ENCODE measurements at regions not wholly inside any gene's neighbourhood (a gene's known extent, or its start where the extent isn't known, plus 50 kb on each side); places are given as distances from the start of the nearest gene placed in this dataset.
"Not testable (repeated sequence)": the region's sequence is repeated elsewhere in the genome, so short reads cannot be mapped to it uniquely, and the experiment has no call there.

DNA sequence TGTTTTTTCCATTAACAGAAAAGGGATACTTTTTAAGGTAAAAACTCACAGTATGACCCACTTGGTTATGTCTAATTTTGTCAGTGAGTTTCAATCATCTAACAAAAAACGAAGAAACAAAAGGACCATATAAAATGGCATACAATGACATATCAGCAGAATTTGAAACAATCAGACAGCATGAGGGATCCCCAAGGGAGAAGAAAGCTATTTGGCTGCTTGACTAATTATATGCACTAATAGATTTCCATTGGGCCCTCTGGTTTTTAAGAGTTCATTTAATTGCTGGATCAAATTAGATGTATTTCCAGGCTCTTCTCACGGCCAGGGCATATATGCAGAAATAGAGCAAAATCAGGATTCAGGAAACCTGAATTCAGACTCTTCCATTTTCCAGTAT is 376.4 kb upstream of the GBE1 start:
- H3K27ac ChIP-seq: no peak overlapping the region
- no peak for DNase-seq (ENCODE audit: low read depth, low spot score)

- DNase-seq (ENCODE audit: low read depth, low spot score): no peak
- H3K27ac ChIP-seq: no peak overlapping the region
Measured at GRCh38 chr3:82137050-82137449, 375.6 kb upstream of the GBE1 start.

DNA sequence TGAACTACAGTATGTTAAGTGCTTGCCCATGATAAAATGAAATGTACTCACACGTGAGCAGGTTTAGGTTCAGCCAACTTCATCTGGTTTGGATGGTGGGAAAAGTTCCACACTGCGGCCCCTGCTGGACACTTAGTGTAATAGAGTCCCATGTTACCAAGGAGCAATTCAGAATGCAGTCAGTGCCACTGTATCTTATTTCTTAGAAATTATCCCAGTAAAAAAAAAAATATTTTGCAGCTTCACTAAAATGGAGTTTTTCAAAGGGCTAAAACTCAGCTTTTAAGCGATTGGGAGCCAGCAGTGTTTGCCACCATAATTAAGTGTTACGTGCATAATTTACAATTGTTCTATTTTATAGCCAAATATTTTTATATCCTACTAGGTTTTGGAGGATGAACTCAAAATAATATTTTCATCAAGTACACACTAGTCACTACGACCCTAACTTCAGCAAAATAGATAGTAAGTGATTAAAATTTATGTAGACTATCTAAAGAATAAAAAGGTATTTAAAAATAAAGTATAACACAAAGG is 371.7 kb upstream of the GBE1 start:
- no peak overlapping the region for H3K27ac ChIP-seq
- no peak for DNase-seq (ENCODE audit: low read depth, low spot score)

DNA sequence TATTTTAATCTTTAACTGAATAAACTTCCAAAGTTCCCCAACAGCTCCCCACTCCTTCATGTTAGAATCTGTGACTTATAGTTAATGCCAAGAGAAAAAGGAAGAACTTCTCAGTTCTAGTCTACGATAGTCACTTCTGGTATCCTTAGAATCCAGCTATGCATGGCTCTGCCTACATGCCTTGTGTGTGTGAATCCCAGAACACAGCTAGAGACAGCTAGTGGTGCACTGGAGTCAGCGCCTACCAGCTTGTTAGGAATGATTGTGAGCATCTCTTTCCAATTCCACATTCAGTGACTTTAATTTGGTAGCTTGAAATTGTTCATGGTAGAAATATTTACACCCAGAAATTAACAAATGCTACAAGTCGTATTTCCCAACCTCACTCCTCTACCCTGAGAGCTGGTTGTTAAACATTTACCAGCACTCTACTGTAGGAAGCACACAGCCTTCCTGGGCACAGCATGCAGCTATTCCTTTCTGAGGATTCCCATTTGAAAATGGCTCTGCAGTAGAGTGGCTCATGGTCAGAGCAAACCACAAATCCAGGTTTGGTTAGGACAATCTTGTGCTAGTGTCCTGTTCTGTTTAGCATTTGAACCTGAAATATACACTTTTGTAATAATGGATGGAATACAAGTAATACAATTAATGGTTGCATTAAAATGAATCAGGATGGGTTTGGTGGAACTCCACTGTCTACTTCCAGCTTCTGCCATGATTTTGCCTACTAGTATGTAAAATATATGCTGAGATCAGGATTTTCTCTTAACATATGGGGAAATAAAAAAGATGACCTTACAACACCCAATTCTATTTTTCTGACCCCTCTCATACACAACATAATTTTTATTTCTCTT is 371.0 kb upstream of the GBE1 start:
- no peak overlapping the region for H3K27ac ChIP-seq
- DNase-seq (ENCODE audit: low read depth, low spot score): no peak

DNA sequence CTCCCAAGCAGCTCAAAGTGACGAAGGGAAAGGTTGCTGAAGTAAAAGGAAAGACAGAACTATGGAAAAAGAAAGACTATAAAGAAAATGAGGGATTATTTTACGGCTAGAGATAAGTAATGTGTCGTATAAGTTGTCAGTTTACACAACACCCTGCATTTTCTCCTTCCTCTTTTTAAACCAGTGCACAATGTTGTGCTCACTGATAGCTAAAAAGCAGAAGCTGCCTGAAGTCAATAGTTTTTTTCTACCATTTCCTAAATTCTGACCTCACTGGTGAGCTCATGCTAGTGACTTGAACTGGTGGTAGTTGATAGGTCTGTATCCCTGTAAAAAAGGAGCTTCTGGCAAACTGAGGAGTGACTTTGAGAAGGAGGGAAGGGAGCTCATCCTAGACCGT is 368.6 kb upstream of the GBE1 start:
- H3K27ac ChIP-seq: no peak overlapping the region
- DNase-seq (ENCODE audit: low read depth, low spot score): no peak

DNA sequence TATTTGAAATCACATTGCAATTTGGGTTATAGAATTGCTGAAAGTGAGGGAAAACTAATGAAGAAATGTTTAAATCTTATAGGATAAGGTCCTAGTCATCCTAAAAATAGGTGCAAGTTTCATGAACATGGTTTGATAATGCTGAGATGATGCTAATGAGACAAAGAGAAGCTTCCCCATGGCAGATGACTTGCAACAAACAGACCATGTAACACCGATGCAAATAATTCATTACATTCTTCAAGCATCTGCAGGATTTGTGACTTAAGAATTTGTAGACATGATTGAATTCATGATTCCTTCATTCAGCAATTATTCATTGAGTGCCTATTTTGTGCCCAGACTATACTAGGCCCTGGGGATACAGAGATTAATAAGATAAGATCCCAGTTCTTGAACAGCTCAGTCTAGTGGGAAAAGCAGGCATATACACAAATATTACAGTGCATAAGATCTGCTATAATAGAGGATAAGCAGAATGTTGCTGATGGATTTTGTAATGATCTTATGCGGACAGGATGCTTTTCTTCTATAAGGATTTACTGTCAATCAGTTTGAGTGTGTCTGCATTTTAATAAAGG is 367.9 kb upstream of the GBE1 start:
- no peak overlapping the region for H3K27ac ChIP-seq

GRCh38 chr3:82128271-82128670 is 366.8 kb upstream of the GBE1 start:
- DNase-seq (ENCODE audit: low read depth, low spot score): no peak
- H3K27ac ChIP-seq: no peak overlapping the region

More for the DNA sequence above, 367.9 kb upstream of the GBE1 start:
- DNase-seq (ENCODE audit: low read depth, low spot score): no peak

DNA sequence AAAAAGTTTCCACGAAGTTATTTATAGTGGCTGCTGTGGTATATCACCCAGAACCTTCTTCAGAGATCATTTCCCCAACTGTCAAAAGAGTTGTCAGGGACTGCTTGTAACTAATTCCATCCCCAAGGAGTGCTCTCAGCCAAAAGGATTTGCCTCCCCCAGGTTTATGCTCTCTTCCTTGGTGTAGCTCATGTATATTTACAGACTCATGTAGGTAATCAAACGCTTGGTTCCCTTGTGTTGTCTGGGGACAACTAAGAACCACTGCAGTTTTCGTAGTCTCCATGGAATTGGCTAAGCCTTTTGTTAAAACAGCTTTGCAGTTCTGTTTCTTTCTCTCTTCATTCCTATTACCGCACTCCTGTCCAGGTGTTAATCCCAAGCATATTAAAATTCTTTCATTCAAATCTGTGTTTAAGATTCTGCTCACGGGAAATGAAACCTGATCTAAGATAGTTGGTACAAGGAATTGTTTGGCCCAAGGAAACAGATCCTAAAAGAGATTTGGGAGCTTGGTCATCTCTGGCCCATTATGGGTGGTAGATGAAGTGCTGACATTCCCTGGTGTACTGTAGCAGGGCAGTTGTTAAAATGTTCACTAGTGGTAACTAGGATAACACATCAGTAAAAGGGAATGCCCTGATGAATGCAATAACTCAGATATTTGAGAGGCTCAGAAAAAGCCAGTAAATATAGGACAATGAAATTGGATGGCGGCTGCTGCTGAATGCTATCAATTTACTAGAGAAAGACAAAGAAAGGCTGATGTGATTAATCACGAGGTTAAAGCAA is 361.3 kb upstream of the GBE1 start:
- no peak overlapping the region for H3K27ac ChIP-seq
- no peak for DNase-seq (ENCODE audit: low read depth, low spot score)

- no peak overlapping the region for H3K27ac ChIP-seq
- DNase-seq (ENCODE audit: low read depth, low spot score): no peak
Measured at GRCh38 chr3:82114589-82114988, 353.1 kb upstream of the GBE1 start.

DNA sequence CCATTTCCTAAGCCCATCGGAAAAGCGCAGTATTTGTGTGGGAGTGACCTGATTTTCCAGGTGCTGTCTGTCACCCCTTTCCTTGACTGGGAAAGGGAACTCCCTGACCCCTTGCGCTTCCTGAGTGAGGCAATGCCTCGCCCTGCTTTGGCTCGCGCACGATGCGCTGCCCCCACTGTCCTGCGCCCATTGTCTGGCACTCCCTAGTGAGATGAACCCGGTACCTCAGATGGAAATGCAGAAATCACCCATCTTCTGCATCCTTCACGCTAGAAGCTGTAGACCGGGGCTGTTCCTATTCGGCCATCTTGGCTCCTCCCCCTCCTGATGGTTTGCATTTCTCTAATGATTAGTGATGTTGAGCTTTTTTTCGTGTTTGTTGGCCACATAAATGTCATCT is 349.3 kb upstream of the GBE1 start:
- DNase-seq (ENCODE audit: low read depth, low spot score); H3K27ac ChIP-seq: not testable (repeated sequence)

GRCh38 chr3:82103241-82103640 is 341.8 kb upstream of the GBE1 start:
- DNase-seq (ENCODE audit: low read depth, low spot score): no peak

DNA sequence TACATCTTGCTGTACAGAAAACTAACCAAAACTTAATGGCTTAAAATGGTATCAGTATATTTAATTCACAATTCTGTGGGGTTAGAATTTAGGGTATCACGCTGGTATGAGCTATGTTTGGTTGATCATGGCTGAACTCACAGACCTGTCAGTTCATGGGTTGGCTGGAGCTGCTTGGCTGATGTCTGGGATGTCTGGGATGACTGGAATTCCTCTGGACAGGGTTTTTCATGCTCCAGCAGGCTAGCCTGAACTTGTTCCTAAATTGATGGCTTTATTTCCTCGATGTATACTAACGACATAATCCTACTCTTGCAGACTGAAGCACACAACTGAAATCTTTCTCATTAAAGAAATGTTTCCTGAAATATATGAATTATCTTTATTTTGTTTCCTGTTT is 338.9 kb upstream of the GBE1 start:
- DNase-seq (ENCODE audit: low read depth, low spot score): peak; percentile 65
- peak overlapping the region; percentile 43 for H3K27ac ChIP-seq

More at GRCh38 chr3:82103241-82103640, 341.8 kb upstream of the GBE1 start:
- H3K27ac ChIP-seq: no peak overlapping the region

- DNase-seq (ENCODE audit: low read depth, low spot score): no peak
- no peak overlapping the region for H3K27ac ChIP-seq
Measured at GRCh38 chr3:82093641-82094040, 332.2 kb upstream of the GBE1 start.

DNA sequence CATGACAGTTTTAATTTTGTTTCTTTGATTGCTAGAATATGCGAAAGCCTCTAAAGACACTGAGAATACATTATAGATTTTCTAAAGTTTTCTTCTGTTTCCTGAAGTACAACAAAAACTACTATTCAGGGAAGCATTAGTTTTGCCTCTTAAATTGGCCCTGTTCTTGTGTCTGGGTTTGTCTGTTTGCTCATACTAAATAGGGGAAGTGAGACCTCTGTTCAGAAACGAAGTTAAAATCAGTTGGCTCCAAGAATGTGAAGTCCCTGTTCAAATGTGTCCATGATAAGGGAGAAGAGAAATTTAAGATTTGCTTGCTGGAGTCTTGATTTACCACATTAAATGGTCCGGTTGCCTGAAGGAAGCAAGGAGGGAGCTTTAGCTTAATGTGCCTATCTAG is 327.3 kb upstream of the GBE1 start:
- no peak for DNase-seq (ENCODE audit: low read depth, low spot score)

DNA sequence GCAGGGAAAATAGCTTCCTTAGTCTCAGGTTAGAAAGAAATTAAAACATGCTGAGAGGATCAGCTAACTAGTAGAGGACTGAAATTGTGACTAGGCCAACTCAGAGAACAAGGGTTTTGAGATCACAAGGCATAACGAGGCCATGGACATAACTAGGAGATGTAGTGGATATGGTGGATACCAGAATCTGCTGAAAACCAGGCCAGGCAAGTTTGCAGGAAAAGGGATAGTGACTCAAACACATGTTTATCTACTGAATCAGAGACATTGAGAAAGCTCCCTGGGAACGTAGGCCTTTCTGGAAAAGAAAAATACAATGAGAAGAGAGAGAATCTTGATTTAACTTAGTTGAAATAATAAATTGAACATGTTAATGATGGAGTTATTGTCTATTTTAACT is 326.5 kb upstream of the GBE1 start:
- DNase-seq (ENCODE audit: low read depth, low spot score): peak; percentile 50

More for the DNA sequence above, 327.3 kb upstream of the GBE1 start:
- peak overlapping the region; percentile 66 for H3K27ac ChIP-seq

GRCh38 chr3:82085851-82086475 is 324.5 kb upstream of the GBE1 start:
- H3K27ac ChIP-seq: no peak overlapping the region
- DNase-seq (ENCODE audit: low read depth, low spot score): no peak

More for the DNA sequence above, 326.5 kb upstream of the GBE1 start:
- peak overlapping the region; percentile 66 for H3K27ac ChIP-seq

DNA sequence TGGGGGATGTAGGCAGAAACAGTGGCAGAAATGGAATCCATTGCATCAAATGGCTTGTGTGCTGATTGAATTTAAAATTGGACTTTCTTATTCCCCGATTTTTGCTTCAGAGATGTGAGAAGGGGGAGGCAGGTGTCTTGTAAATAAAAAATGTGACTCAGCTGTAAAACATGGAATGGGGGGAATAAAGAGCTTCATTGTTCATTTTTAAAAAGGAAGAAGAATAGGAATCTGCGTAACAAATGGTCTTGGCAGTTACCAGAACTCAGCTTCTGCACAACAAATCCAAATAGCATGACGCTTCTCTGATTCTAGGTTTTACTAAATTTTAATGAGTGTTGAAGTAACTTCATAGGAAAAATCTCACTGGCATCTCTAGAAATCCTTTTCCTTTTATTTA is 323.9 kb upstream of the GBE1 start:
- no peak overlapping the region for H3K27ac ChIP-seq
- DNase-seq (ENCODE audit: low read depth, low spot score): no peak

- DNase-seq (ENCODE audit: low read depth, low spot score): no peak
- H3K27ac ChIP-seq: no peak overlapping the region
Measured at GRCh38 chr3:82084824-82085223, 323.4 kb upstream of the GBE1 start.

DNA sequence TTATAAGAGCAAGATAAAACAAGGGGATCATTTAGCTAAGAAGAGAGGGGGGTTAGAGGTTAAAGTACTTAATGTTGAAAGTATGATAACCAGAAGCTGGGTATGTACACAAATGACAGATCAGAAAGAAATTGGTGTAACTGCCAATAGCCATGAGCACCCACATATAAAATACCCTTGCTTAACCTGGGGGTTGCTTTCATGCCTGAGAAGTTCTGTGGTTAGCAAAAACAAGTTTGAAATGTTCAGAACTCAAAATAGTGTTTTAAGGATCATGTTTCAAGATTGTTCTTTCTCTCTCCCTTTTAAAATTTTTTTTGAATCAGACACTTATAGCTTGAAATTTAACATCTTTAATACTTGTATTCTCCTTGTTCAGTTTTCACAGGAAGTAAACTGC is 321.4 kb upstream of the GBE1 start:
- H3K27ac ChIP-seq: no peak overlapping the region
- no peak for DNase-seq (ENCODE audit: low read depth, low spot score)

- DNase-seq (ENCODE audit: low read depth, low spot score): no peak
- peak overlapping the region; percentile 61 for H3K27ac ChIP-seq
Measured at GRCh38 chr3:82081351-82081750, 319.9 kb upstream of the GBE1 start.
